ENCODE measurements at regions not wholly inside any gene's neighbourhood (a gene's known extent, or its start where the extent isn't known, plus 50 kb on each side); places are given as distances from the start of the nearest gene placed in this dataset.

DNA sequence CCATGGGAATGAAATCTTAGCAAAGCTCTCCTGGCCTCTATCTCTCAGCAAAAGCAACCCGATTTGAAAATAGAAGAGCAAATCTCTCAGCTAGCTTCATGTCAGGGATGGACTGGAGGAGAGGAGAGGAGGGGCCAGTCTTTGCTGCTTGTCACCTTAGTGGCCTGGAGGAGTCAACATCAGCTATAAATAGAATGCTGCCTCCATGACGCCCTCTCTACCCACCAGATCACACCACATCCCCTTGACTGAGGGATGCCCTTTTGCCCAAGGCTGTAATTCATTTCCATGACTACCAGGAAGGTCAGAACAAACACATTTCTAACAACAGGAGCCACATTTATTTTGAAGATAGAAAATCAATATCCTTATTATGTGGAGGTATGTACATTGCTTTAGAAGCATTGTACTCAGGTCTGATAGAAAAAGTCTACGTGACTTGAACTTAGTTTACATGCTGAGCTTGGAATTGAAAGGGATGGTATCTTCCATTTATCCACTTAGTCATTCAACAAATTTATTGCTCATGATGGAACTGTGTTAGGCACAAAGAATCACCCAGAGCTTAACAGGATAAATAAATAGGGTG is 92.4 kb upstream of the LIFR start (continued):
- TF ChIP-seq, protein P1, sequence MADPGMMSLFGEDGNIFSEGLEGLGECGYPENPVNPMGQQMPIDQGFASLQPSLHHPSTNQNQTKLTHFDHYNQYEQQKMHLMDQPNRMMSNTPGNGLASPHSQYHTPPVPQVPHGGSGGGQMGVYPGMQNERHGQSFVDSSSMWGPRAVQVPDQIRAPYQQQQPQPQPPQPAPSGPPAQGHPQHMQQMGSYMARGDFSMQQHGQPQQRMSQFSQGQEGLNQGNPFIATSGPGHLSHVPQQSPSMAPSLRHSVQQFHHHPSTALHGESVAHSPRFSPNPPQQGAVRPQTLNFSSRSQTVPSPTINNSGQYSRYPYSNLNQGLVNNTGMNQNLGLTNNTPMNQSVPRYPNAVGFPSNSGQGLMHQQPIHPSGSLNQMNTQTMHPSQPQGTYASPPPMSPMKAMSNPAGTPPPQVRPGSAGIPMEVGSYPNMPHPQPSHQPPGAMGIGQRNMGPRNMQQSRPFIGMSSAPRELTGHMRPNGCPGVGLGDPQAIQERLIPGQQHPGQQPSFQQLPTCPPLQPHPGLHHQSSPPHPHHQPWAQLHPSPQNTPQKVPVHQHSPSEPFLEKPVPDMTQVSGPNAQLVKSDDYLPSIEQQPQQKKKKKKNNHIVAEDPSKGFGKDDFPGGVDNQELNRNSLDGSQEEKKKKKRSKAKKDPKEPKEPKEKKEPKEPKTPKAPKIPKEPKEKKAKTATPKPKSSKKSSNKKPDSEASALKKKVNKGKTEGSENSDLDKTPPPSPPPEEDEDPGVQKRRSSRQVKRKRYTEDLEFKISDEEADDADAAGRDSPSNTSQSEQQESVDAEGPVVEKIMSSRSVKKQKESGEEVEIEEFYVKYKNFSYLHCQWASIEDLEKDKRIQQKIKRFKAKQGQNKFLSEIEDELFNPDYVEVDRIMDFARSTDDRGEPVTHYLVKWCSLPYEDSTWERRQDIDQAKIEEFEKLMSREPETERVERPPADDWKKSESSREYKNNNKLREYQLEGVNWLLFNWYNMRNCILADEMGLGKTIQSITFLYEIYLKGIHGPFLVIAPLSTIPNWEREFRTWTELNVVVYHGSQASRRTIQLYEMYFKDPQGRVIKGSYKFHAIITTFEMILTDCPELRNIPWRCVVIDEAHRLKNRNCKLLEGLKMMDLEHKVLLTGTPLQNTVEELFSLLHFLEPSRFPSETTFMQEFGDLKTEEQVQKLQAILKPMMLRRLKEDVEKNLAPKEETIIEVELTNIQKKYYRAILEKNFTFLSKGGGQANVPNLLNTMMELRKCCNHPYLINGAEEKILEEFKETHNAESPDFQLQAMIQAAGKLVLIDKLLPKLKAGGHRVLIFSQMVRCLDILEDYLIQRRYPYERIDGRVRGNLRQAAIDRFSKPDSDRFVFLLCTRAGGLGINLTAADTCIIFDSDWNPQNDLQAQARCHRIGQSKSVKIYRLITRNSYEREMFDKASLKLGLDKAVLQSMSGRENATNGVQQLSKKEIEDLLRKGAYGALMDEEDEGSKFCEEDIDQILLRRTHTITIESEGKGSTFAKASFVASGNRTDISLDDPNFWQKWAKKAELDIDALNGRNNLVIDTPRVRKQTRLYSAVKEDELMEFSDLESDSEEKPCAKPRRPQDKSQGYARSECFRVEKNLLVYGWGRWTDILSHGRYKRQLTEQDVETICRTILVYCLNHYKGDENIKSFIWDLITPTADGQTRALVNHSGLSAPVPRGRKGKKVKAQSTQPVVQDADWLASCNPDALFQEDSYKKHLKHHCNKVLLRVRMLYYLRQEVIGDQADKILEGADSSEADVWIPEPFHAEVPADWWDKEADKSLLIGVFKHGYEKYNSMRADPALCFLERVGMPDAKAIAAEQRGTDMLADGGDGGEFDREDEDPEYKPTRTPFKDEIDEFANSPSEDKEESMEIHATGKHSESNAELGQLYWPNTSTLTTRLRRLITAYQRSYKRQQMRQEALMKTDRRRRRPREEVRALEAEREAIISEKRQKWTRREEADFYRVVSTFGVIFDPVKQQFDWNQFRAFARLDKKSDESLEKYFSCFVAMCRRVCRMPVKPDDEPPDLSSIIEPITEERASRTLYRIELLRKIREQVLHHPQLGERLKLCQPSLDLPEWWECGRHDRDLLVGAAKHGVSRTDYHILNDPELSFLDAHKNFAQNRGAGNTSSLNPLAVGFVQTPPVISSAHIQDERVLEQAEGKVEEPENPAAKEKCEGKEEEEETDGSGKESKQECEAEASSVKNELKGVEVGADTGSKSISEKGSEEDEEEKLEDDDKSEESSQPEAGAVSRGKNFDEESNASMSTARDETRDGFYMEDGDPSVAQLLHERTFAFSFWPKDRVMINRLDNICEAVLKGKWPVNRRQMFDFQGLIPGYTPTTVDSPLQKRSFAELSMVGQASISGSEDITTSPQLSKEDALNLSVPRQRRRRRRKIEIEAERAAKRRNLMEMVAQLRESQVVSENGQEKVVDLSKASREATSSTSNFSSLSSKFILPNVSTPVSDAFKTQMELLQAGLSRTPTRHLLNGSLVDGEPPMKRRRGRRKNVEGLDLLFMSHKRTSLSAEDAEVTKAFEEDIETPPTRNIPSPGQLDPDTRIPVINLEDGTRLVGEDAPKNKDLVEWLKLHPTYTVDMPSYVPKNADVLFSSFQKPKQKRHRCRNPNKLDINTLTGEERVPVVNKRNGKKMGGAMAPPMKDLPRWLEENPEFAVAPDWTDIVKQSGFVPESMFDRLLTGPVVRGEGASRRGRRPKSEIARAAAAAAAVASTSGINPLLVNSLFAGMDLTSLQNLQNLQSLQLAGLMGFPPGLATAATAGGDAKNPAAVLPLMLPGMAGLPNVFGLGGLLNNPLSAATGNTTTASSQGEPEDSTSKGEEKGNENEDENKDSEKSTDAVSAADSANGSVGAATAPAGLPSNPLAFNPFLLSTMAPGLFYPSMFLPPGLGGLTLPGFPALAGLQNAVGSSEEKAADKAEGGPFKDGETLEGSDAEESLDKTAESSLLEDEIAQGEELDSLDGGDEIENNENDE (IDR thresholded peaks at IDR 0.05; ENCODE audit: insufficient replicate concordance, low read length): no peak
- no peak for TF ChIP-seq ASH2L (IDR thresholded peaks at IDR 0.05; ENCODE audit: low read length)
- no peak for TF ChIP-seq GTF2F1 (IDR thresholded peaks at IDR 0.05; ENCODE audit: borderline replicate concordance, low read depth, low read length)
- no peak for TF ChIP-seq BACH1 (IDR thresholded peaks at IDR 0.05; ENCODE audit: low read length)
- TF ChIP-seq MAFK (IDR thresholded peaks at IDR 0.05; ENCODE audit: low read depth, low read length): no peak
- no peak for TF ChIP-seq SP4 (IDR thresholded peaks at IDR 0.05; ENCODE audit: low read length)
- TF ChIP-seq EZH2 (IDR thresholded peaks at IDR 0.05; ENCODE audit: low read depth, low read length, severe bottlenecking): no peak
- TF ChIP-seq CREB1 (IDR thresholded peaks at IDR 0.05): no peak
- TF ChIP-seq CBX5 (IDR thresholded peaks at IDR 0.05; ENCODE audit: low read depth, low read length): no peak
- no peak for TF ChIP-seq TAF7 (optimal IDR thresholded peaks at IDR 0.05; ENCODE audit: borderline replicate concordance, low read depth, low read length)
- TF ChIP-seq, protein P2, sequence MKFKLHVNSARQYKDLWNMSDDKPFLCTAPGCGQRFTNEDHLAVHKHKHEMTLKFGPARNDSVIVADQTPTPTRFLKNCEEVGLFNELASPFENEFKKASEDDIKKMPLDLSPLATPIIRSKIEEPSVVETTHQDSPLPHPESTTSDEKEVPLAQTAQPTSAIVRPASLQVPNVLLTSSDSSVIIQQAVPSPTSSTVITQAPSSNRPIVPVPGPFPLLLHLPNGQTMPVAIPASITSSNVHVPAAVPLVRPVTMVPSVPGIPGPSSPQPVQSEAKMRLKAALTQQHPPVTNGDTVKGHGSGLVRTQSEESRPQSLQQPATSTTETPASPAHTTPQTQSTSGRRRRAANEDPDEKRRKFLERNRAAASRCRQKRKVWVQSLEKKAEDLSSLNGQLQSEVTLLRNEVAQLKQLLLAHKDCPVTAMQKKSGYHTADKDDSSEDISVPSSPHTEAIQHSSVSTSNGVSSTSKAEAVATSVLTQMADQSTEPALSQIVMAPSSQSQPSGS (IDR thresholded peaks at IDR 0.05; ENCODE audit: low read length): no peak

Data from H1 (cell line).